SU-DHL-6 (cell line): ENCODE measurements at regions not wholly inside any gene's neighbourhood (a gene's known extent, or its start where the extent isn't known, plus 50 kb on each side); places are given as distances from the start of the nearest gene placed in this dataset.

ENCODE experiments used
- H2AFZ ChIP-seq: fragments of 200-600 bp; sonication (generic); 2 replicates; pipeline ENCODE4 v1.6.1; 2014; ENCODE audit warnings: low read depth, mild to moderate bottlenecking, moderate library complexity, mixed read lengths, antibody characterized with exemption, low read length; ENCODE audit not compliant: severe bottlenecking
- H3F3A ChIP-seq: fragments of 200-600 bp; shearing (Covaris generic); 2 replicates; pipeline ENCODE4 v1.6.0; 2016; ENCODE audit warnings: antibody characterized with exemption, mild to moderate bottlenecking; ENCODE audit not compliant: insufficient read depth
- H3K27ac ChIP-seq: fragments of 200-600 bp; sonication (generic); 2 replicates; pipeline ENCODE4 v1.5.1; 2016; ENCODE audit warnings: low read depth, mild to moderate bottlenecking, low read length, moderate library complexity, mixed read lengths
- H3K27me3 ChIP-seq: fragments of 200-600 bp; sonication (generic), shearing (Covaris generic); 2 replicates; pipeline ENCODE4 v1.6.0; 2014; ENCODE audit warnings: mild to moderate bottlenecking, low read length
- H3K36me3 ChIP-seq: fragments of 200-600 bp; sonication (generic); 2 replicates; pipeline ENCODE4 v1.6.1; 2014; ENCODE audit warnings: mild to moderate bottlenecking, low read length, mixed read lengths
- H3K4me2 ChIP-seq: fragments of 300-600, 200-600 bp; shearing (Covaris generic), sonication (generic); 2 replicates; pipeline ENCODE4 v1.6.0; 2014; ENCODE audit warnings: low read length, low read depth, mild to moderate bottlenecking; ENCODE audit not compliant: poor library complexity, severe bottlenecking
- H3K4me3 ChIP-seq: fragments of 200-600 bp; sonication (generic); 2 replicates; pipeline ENCODE4 v1.5.1; 2014; ENCODE audit warnings: antibody characterized with exemption, low read length, mild to moderate bottlenecking, mixed read lengths; ENCODE audit not compliant: insufficient read depth, poor library complexity, severe bottlenecking
- H3K79me2 ChIP-seq: fragments of 200-600 bp; sonication (generic); 2 replicates; pipeline ENCODE4 v1.6.1; 2014; ENCODE audit warnings: mild to moderate bottlenecking, low read length, moderate library complexity; ENCODE audit not compliant: insufficient read depth
- H3K9ac ChIP-seq: fragments of 200-600 bp; sonication (generic); 2 replicates; pipeline ENCODE4 v1.7.0; 2014; ENCODE audit warnings: mild to moderate bottlenecking, low read length
- H3K9me2 ChIP-seq: fragments of 200-600 bp; sonication (generic); replicated peaks from 2 replicates; pipeline ENCODE4 v1.6.1; 2014; ENCODE audit warnings: low read length; ENCODE audit not compliant: insufficient read depth
- H3K9me3 ChIP-seq: fragments of 200-600 bp; sonication (generic); 2 replicates; pipeline ENCODE4 v1.6.1; 2014; ENCODE audit warnings: low read length, mixed read lengths; ENCODE audit not compliant: insufficient read depth
- H4K20me1 ChIP-seq: fragments of 200-600 bp; sonication (generic); 2 replicates; pipeline ENCODE4 v1.6.1; 2014; ENCODE audit warnings: low read depth, mild to moderate bottlenecking, antibody characterized with exemption, low read length, moderate library complexity, mixed read lengths
- CTCF ChIP-seq: fragments of 200-600 bp; sonication (generic); IDR thresholded peaks from one replicate; pipeline ENCODE4 v1.5.1; 2017; ENCODE audit warnings: antibody characterized with exemption, mild to moderate bottlenecking, low read length, moderate library complexity; ENCODE audit not compliant: insufficient read depth, poor library complexity, severe bottlenecking
- EZH2phosphoT487 ChIP-seq: fragments of 200-600 bp; sonication (generic), shearing (Covaris generic); conservative IDR thresholded peaks from 2 replicates; pipeline ENCODE4 v1.6.1; 2018; ENCODE audit warnings: mild to moderate bottlenecking, antibody characterized with exemption, low read length, moderate library complexity, mixed read lengths

DNA sequence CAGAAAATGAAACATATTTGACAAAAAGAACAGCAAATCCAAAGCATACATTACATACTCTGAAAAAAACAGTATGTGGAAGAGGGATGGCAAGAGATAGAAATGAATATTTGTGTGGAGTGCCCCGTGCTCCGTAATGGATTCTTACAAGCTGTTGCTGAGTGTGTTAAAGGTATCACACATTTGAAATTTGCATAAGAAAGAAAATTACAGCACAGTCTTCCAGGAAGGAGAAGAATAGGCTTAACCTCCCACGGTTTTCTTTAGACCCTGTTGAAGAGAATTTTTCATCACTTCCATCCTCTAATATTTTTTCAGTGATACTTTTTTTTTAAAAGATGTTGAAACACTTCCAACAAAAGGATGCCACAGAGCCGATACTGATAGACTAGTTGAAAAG is 1489.4 kb downstream of the RAPGEF2 start:
- no peak for TF ChIP-seq CTCF
- TF ChIP-seq EZH2phosphoT487, result no peak
- Histone ChIP-seq H3K9me3 (no peaks in the 10 kb centered on the region), H3K79me2 (no peaks in the 10 kb centered on the region), H3K27ac (no peak overlapping the region), H3K9me2 (no peaks in the 10 kb centered on the region), H3K27me3 (no peaks in the 10 kb centered on the region), H2AFZ (no peak overlapping the region), H3K9ac (no peak overlapping the region), H3K36me3 (no peaks in the 10 kb centered on the region), H3F3A (no peaks in the 10 kb centered on the region), H3K4me3 (no peak overlapping the region), H4K20me1 (no peaks in the 10 kb centered on the region), H3K4me2 (no peak overlapping the region)

DNA sequence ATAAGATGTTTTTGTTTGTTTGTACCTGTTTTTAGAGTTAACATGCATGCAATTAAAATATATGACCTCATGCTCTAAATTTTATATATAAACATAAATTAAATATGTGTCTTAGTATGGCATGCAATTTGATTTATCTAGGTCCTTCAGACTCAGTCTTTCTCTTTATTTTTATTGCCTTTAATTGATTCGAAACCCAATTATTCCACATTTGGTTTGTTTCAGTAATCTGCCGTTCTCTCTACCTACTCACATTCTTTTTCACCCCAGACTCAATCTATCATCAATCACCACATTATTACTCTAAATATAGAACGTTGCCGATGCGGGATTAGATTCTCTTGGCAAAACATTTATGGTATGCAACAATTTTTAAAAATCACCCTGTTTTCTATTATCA is 1492.8 kb downstream of the RAPGEF2 start:
- no peaks in the 10 kb centered on the region for H3K36me3 ChIP-seq
- H3K27me3 ChIP-seq, result no peaks in the 10 kb centered on the region
- no peaks in the 10 kb centered on the region for H4K20me1 ChIP-seq
- no peaks in the 10 kb centered on the region for H3K9me3 ChIP-seq
- no peaks in the 10 kb centered on the region for H3K79me2 ChIP-seq
- H3K4me2 ChIP-seq, result no peak overlapping the region
- TF ChIP-seq CTCF (no peak), EZH2phosphoT487 (no peak)
- H3K4me3 ChIP-seq, result no peak overlapping the region
- no peak overlapping the region for H3K27ac ChIP-seq
- no peak overlapping the region for H2AFZ ChIP-seq
- no peaks in the 10 kb centered on the region for H3K9me2 ChIP-seq
- no peak overlapping the region for H3K9ac ChIP-seq
- H3F3A ChIP-seq, result no peaks in the 10 kb centered on the region

GRCh38 chr4:160604541-160604940 is 1501.7 kb downstream of the RAPGEF2 start:
- H3K9me2 ChIP-seq, result no peaks in the 10 kb centered on the region

More at GRCh38 chr4:160604541-160604940, 1501.7 kb downstream of the RAPGEF2 start:
- no peaks in the 10 kb centered on the region for H3K79me2 ChIP-seq
- no peak overlapping the region for H3K27ac ChIP-seq
- H2AFZ ChIP-seq, result no peak overlapping the region
- no peak overlapping the region for H3K4me3 ChIP-seq
- H3K27me3 ChIP-seq, result no peaks in the 10 kb centered on the region
- H3K9ac ChIP-seq, result no peak overlapping the region
- no peaks in the 10 kb centered on the region for H4K20me1 ChIP-seq
- no peaks in the 10 kb centered on the region for H3F3A ChIP-seq
- H3K36me3 ChIP-seq, result no peaks in the 10 kb centered on the region
- no peaks in the 10 kb centered on the region for H3K9me3 ChIP-seq
- no peak overlapping the region for H3K4me2 ChIP-seq
- TF ChIP-seq CTCF, result no peak
- no peak for TF ChIP-seq EZH2phosphoT487
